Occipital lobe (tissue), 1 donor: ENCODE measurements at regions not wholly inside any gene's neighbourhood (a gene's known extent, or its start where the extent isn't known, plus 50 kb on each side); places are given as distances from the start of the nearest gene placed in this dataset.
"Not testable (repeated sequence)": the region's sequence is repeated elsewhere in the genome, so short reads cannot be mapped to it uniquely, and the experiment has no call there.

Experiments used
- DNase-seq: peaks from one replicate; lab custom pipeline; 2025; lab: John Stamatoyannopoulos, UW

DNA sequence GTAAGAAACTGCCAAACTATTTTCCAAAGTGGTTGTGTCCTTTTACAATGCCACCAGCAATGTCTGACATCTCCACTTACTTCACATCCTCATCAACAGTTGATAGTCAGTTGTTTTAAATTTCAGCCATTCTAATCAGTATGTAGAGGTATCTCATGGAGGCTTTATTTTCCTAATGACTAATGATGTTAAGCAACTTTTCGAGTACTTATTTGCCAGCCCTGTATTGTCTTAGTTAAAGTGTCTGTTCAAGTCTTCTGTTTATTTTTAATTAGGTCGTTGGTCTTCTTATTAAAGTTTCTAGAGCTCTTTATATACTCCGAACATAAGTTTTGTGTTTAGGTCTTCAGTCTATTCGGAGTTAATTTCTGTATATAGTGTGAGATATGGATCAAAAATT, 54.9 kb upstream of the NBPF12 start:
- DNase-seq, result not testable (repeated sequence)

DNA sequence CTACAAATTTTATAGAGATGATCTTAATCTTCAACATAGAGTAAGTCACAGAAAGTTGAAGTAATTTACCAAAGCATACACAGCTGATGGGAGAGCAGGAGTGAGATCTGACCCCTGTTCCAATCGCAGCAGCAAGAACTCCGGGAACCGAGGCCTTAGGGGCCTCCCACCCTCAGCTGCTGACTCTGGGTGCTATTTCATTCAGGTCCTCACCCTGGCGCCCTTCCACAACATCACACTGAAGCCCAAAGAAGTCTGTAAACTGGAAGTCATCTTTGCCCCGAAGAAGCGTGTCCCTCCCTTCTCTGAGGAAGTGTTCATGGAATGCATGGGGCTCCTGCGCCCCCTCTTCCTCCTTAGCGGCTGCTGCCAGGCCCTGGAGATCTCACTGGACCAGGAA, 57.0 kb upstream of the NBPF12 start:
- not testable (repeated sequence) for DNase-seq

DNA sequence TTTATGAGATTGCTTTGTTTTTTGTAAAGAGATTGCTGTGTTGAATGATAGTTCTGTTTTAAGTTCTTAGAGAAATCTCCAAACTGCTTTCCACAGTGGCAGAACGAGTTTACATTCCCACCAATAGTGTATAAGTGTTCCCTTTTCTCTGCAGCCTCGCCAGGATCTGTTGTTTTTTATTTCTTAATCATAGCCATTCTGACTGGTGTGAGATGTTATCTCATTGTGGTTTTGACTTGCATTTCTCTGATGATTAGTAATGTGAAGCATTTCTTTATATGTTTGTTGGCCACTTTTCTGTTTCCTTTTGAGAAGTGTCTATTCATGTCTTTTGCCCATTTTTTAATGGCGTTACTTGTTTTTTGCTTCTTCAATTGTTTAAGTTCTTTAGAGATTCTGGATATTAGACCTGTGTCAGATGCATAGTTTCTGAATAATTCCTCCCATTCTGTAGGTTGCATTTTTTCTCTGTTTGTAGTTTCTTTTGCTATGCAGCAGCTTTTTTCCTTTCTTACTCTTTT, 74.3 kb upstream of the NBPF12 start:
- not testable (repeated sequence) for DNase-seq

DNA sequence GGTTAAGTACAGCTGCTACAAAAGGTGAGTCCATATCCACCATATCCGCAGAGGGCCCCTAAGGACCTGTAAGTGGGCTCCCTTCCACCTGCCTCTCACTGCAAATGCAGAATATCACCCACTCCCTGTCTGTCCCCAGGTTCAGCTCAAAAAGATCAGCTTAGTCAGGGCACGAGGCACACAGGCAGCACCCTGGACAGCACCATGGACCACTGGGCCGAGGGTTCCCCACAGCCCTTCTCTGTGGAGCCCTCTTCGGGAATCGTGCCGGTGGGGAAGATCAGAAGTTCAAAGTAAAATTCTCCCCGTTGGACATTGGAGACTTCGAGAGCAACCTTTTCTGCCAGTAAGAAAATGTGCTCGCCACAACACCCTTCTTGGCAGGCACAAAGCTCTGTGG, 85.0 kb upstream of the NBPF12 start:
- DNase-seq, result not testable (repeated sequence)

DNA sequence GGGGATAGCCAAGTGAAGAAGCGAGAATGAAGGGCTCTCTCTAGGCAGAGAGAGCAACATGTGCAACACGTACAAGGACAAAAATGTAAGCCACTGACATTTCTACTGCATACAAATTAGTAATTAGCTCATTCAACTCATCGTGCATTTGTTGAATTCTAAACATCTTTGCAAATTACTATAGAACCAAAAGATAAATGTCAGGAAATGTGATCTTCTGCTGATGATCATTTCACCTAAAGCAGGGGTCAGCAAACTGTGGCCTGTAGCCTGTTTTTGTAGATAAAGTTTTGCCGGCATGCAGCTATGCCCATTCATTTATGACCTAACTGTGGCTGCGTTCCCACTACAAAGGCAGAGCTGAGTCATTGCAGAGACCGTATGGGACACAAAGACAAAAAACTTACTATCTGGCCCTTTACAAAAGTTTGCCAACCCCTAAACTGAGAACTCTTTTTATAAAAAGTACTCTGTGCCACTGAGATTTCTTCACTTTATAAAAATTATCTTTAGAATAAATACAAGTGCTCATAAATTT, 87.7 kb upstream of the NBPF12 start:
- not testable (repeated sequence) for DNase-seq

DNA sequence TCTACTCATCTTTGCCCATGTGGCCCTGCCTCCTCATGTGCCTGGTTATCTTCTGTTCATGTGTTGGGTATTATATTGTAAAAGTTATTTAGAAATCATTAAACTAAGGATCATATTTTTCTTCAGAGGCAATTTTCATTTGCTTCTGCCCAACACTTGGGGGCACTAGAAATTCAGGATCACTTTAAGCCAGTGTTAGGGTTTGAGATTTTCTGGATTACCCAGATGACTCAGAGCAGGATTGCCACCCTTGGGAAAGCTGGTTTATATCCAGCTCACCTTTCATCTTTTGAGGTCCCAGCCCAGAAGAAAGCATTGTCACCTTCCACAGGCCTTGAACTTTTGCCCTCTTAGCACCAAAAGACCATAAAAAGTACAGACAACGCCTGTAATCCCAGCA, 99.4 kb upstream of the NBPF12 start:
- not testable (repeated sequence) for DNase-seq

DNA sequence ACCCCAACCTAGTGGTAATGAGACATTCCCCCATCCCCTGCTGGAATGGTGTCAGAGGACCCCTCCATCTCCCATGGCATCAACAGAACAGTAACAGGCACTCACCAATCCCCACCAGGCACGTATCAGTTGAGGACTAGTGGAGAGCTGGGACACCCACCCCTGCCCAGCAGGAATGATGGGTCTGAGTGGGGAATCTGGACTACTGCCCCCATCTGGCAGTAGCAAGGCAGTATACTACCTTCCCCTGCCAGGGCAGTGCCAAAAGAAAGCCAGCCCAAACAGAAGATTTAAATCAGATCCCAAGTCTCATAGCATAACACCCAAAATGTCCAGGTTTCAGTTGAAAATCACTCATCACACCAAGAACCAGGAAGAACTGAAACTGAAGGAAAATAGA, 111.2 kb upstream of the NBPF12 start:
- not testable (repeated sequence) for DNase-seq

GRCh38 chr1:146794236-146794635, 143.9 kb upstream of the NBPF12 start:
- DNase-seq, result not testable (repeated sequence)

GRCh38 chr1:146792725-146793124, 145.4 kb upstream of the NBPF12 start:
- DNase-seq, result peak; percentile 24

DNA sequence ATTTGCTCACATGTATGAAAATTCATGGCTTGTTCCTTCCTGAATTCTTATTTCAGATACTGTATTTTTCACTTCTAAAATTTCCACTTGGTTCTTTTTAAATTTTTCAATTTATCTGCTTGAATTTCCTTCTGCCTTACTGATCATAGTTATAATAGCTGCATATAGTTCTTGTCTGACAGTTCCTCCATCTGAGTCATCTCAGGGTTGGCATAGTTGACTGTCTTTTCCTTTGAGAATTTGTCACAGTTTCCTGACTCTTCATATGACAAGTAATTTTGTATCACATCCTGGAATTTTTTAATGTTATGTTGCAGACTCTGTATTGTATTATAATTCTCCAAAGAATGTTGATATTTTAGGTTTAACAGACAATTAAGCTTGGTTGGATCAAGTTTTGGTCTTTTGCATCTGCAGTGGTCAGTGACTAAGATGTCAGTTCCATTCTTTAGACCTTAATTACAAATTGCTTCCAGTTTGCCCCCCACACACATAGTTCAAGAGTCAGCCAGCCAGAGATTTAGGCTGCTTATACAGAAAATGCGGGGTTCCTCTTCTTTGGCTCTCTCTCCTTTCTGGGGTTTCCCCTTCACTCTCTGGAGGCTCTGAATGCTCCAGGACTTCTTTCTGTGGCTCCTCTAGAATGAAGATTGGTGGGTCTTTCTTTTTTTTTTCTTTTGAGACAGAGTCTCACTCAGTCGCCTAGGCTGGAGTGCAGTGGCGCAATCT, 153.7 kb upstream of the NBPF12 start:
- DNase-seq, result not testable (repeated sequence)

GRCh38 chr1:146781235-146781634, 156.9 kb upstream of the NBPF12 start:
- not testable (repeated sequence) for DNase-seq

- peak; percentile 1 for DNase-seq
These were observed 160.1 kb upstream of the NBPF12 start for GRCh38 chr1:146777826-146778602.

DNA sequence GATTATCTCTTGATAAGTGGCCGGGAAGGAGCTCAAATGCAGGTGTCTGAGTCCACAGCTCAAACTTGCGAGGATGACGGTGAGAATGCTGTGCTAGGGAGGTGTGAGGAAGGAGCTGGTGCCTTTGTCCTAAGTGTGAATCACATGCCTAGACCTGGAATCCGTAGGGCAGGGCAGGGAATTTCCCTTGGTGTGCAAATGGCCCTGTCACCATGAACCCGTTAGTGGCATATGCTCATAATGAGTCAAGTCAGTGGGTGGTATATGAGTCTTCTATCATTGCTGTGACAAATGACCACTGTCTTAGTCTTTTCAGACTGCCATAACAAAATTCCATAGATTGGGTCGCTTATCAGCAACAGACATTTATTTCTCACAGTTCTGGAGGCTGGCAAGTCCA, 163.1 kb upstream of the NBPF12 start:
- not testable (repeated sequence) for DNase-seq

DNA sequence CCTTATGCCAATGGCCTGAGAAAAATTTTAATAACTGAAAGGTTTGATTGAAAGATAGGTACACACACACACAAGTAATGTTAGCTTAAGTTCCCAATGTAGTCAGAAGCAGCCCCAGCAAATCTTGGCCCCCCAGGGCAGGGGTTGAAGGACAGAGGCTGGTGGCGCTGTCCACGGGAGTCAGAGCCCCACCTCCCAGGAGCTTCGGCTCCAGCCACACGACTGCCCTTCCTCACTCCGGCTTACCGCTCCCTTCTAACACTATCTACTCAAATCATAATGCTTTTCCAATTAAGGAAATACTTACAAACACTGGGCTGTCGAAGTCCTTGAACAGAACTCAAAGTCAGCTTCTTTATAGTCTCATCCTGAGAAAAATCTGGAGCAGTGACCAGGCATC, 163.9 kb upstream of the NBPF12 start:
- not testable (repeated sequence) for DNase-seq

DNA sequence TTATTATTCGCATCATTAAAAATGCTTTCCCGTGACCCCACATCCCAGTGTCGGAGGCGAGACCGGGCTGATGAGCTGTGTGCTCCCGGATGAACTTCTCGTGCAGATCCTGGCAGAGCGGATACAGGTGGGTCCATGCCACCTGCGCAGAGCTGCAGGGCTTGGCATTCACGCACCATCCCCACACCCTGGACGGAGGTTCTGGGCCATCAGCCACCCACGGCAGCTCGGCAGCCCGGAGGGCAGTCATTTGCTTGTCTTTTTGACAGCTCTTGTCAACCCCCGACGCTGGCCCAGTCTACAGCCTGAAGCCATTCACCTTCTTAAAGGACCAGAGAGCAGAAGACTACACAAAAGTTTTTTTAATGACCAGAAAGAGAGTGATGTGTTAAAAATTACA, 166.7 kb upstream of the NBPF12 start:
- DNase-seq, result not testable (repeated sequence)

DNA sequence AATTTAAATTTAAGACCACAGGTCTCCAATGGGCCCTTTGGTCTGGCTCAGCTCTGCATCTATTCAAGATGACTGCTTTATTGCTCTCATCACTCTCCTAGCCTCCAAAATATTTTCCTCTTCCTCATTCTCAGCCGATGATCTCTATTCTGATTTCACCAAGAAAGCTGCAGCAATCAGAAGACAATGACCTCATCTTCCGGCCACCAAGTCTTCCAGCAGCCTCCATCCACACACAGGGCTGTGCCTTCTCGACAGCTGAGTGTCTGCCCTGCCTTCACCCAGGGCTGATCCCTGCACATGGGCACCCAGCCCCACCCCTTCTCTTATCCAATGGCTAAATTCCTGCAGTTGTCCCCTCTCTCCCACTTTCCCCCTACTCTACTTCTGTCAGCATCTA, 167.1 kb upstream of the NBPF12 start:
- not testable (repeated sequence) for DNase-seq

- not testable (repeated sequence) for DNase-seq
These were observed 174.9 kb upstream of the NBPF12 start for GRCh38 chr1:146763234-146763633.

DNA sequence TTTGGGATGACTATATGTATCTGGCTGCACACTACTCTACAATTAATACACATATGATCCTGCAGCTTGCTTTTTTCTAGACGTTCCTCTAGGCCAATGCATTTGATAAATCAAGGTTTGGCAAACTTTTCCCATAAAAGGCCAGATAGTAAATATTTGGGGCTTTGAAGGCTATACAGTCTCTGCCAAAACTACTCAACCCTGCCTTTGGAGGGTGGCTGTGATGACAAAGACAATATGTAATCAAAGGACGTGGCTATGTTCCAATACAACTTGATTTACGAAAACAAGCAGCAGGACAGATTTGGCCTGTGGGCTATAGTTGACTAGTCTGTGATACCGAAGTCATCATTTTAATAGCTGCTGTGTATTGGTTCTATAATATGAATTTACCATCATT, 181.3 kb upstream of the NBPF12 start:
- DNase-seq, result not testable (repeated sequence)

DNA sequence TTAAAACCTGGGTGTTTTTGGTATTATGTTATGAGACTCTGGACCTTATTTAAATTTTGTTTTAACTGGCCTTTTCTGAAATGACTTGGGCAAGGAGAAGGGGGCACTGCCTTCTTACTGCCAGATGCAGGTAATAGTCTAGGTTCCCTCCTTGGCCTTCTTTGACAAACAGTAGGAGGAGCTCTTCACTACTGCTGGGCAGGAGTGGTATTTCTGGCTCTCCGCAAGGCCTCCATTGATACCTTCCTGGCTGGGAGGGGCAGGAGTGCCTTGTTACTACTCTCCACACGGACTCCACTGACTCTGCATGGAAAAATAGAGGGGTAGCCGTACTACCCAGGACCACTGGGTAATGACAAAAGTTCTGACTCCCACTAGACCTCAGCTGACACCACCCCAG, 189.4 kb upstream of the NBPF12 start:
- not testable (repeated sequence) for DNase-seq

- DNase-seq, result not testable (repeated sequence)
These were observed 206.0 kb upstream of the NBPF12 start for GRCh38 chr1:146731981-146732680.

GRCh38 chr1:146729642-146730344, 208.3 kb upstream of the NBPF12 start:
- not testable (repeated sequence) for DNase-seq
